Hematopoietic multipotent progenitor cell treated with erythropoietin and hydrocortisone succinate and interleukin-3 and kit ligand, for 15 days (in vitro differentiated cells): ENCODE measurements at regions not wholly inside any gene's neighbourhood (a gene's known extent, or its start where the extent isn't known, plus 50 kb on each side); places are given as distances from the start of the nearest gene placed in this dataset.

ENCODE experiments used
- DNase-seq: peaks from one replicate; pipeline ENCODE4 v3.0.0-alpha.2; 2015; ENCODE audit warnings: low spot score

GRCh38 chr10:85545874-85546273, 820.7 kb downstream of the GRID1 start:
- DNase-seq: no peak

DNA sequence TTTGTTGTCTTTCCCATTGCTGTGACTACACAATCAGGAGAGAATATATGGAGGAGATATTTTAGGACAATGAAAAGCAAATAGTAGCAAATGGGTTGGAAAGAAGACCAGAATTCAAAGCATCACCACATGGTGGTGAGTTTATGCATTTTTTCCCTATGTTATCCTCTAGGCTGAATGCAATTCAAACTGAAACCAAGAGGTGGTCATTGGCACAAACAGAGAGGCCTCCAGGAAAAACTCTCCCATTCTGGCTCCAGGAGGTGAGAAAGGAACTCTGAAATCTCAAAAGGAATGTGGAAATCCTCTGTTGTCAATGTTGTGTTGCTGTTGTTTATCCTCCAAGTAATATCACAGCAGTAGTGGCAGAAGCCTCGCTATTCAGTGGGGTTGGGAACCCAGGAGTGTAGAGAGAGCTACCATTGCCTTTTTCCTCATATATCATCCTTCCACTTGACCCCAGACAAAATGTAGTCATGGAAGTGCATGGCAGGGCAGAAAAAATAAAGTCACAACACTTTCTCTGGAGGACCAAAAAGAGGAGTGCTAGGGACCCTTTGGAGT, 819.1 kb downstream of the GRID1 start:
- DNase-seq: no peak

DNA sequence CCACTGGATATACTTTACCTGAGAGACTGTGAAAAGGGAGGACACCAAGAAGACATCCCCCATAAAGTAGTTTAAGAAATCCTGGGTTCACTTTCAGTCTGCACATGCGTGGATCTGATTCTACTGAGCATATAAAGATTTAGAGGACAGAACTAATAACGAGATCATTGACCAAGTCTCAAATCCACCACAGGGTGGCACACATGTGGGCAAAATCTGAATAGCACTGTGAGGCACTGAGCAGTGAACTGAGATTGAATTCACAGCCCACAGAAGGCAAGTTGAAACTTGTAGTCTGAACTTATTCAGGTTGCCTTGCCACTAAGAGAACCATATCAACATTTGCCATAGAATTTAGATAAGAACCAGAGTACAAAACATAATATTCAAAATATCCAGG, 818.6 kb downstream of the GRID1 start:
- no peak for DNase-seq
